ENCODE measurements at regions not wholly inside any gene's neighbourhood (a gene's known extent, or its start where the extent isn't known, plus 50 kb on each side); places are given as distances from the start of the nearest gene placed in this dataset.

DNA sequence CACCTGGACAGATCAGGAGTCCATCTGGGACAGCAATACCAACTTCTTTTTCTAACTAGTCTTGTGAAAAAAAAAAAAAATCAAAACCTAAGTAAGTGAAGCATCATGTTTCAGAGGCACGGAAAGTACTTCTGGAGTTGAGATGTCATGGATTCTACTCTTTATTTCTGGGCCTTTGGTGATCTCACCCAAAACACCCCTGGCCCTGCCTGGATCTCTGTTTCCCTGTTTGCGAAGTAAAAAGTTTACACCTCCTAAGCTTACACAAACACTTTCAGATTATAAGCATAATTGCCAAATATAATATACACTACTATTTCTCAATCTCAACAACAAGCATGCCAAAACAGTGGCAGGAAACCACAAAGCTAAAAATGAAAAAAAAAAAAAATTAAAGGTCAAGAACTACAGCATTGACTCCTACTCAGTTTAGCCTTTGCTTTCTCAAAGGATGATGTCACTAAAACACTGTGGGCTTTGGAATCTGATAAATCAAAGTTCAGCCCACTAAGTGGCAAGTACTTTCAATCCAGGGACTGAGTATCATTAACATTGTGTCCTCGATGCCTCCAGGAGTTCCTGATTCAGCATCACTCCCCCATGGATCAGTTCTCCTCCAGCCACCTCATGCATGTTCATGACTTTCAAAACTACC, 291.9 kb downstream of the NFIB start:
- H3K79me2 ChIP-seq (ENCODE audit: control insufficient read depth, insufficient read depth, low read length) = no peaks in the 10 kb centered on the region
- no peaks in the 10 kb centered on the region for H3K9me3 ChIP-seq (replicated peaks; ENCODE audit: control insufficient read depth, insufficient read depth, low read length)
- peak; percentile 4 for TF ChIP-seq JUN (IDR thresholded peaks at IDR 0.05; ENCODE audit: borderline replicate concordance, insufficient read depth, insufficient read length, low read depth)
- no peak for TF ChIP-seq EZH2 (IDR thresholded peaks at IDR 0.05; ENCODE audit: borderline replicate concordance, low read depth, low read length, severe bottlenecking)
- H3K4me3 ChIP-seq (replicated peaks in 1 of 3; ENCODE audit: insufficient read depth in 1 of 3, low read depth in 1 of 3, low read length in 3 of 3) = no peak overlapping the region
- intact Hi-C loops (cut with micrococcal nuclease) = no loop called here
- no peak overlapping the region for H2AFZ ChIP-seq (ENCODE audit: low read depth, low read length)
- H3K27ac ChIP-seq (ENCODE audit: insufficient read depth, low read depth, low read length) = no peak overlapping the region
- H3K36me3 ChIP-seq (ENCODE audit: control insufficient read depth in 2 of 2, extremely low read depth in 1 of 2, insufficient read depth in 2 of 2, low read length in 2 of 2) = no peaks in the 10 kb centered on the region
- BruUV-seq (replicated peaks) = no TSS peak
- no peak overlapping the region for H3K9ac ChIP-seq (replicated peaks; ENCODE audit: extremely low read depth, insufficient read depth, low read length)
- peaks cover 14% of the 10 kb centered on the region for H3K4me1 ChIP-seq (ENCODE audit: control insufficient read depth, extremely low read depth, insufficient read depth, low read length)
- ChIA-PET CTCF (no interaction called here), POLR2A (no interaction called here)
- no peak overlapping the region for H3K4me2 ChIP-seq (ENCODE audit: insufficient read depth, low read length)
- DNase-seq (ENCODE audit: low read depth, low spot score) (peak; percentile 32), FAIRE-seq (peak; percentile 8)
- H4K20me1 ChIP-seq (replicated peaks; ENCODE audit: control insufficient read depth, extremely low read depth, insufficient read depth, low read length) = no peaks in the 10 kb centered on the region
- dilution Hi-C loops (cut with MboI; ENCODE audit: extremely low pct_ligation_motif_present, low sequenced_read_pairs) = no loop called here
- no peaks in the 10 kb centered on the region for H3K27me3 ChIP-seq (ENCODE audit: control insufficient read depth in 2 of 2, insufficient read depth in 2 of 2, low read length in 2 of 2)
- no peaks in the 10 kb centered on the region for H3K9me1 ChIP-seq (replicated peaks; ENCODE audit: control insufficient read depth, extremely low read depth, insufficient read depth, low read length)

DNA sequence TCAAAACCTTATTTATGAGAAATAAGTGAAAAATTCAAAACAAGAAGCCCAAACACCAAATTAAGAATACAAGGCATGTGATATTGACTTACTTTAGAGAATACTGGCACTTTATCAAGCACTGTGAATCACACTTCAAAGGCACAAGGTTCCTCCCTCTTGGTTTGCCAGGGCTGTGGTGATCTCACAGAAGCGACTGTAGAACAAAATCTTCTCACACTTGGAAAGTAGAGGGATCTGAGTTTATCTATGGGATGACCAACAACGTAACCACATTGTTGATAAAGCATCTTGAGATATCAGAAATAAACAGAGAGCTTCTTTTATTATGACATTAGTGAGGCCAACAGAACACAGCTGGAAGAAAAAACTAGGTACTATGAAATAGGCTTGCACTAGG, 295.9 kb downstream of the NFIB start:
- no peaks in the 10 kb centered on the region for H3K9me3 ChIP-seq (replicated peaks; ENCODE audit: control insufficient read depth, insufficient read depth, low read length)
- ChIA-PET POLR2A (no interaction called here), CTCF (interaction anchor here (0.9 kb wide), 1 partner anchor 26 kb away, joined by 4 read pairs; no protein-coding TSS in a partner anchor)
- no peaks in the 10 kb centered on the region for H3K79me2 ChIP-seq (ENCODE audit: control insufficient read depth, insufficient read depth, low read length)
- H3K4me3 ChIP-seq (replicated peaks in 1 of 3; ENCODE audit: insufficient read depth in 1 of 3, low read depth in 1 of 3, low read length in 3 of 3) = no peak overlapping the region
- H3K27me3 ChIP-seq (ENCODE audit: control insufficient read depth in 2 of 2, insufficient read depth in 2 of 2, low read length in 2 of 2) = no peaks in the 10 kb centered on the region
- no peak overlapping the region for H2AFZ ChIP-seq (ENCODE audit: low read depth, low read length)
- H4K20me1 ChIP-seq (replicated peaks; ENCODE audit: control insufficient read depth, extremely low read depth, insufficient read depth, low read length) = no peaks in the 10 kb centered on the region
- DNase-seq (ENCODE audit: low read depth, low spot score) = peak; percentile 78
- H3K4me1 ChIP-seq (ENCODE audit: control insufficient read depth, extremely low read depth, insufficient read depth, low read length) = peaks cover 8% of the 10 kb centered on the region
- no peaks in the 10 kb centered on the region for H3K36me3 ChIP-seq (ENCODE audit: control insufficient read depth in 2 of 2, extremely low read depth in 1 of 2, insufficient read depth in 2 of 2, low read length in 2 of 2)
- H3K4me2 ChIP-seq (ENCODE audit: insufficient read depth, low read length) = no peak overlapping the region
- H3K9ac ChIP-seq (replicated peaks; ENCODE audit: extremely low read depth, insufficient read depth, low read length) = no peak overlapping the region
- no TSS peak for BruUV-seq (replicated peaks)
- peak; percentile 5 for TF ChIP-seq FOS (IDR thresholded peaks at IDR 0.05; ENCODE audit: borderline replicate concordance, insufficient read depth, low read length)
- TF ChIP-seq POLR2AphosphoS5 (IDR thresholded peaks at IDR 0.05; ENCODE audit: insufficient read depth, low read depth, low read length) = no peak
- intact Hi-C loops (cut with micrococcal nuclease) (no loop called here), dilution Hi-C loops (cut with MboI; ENCODE audit: extremely low pct_ligation_motif_present, low sequenced_read_pairs) (no loop called here)
- FAIRE-seq = peak; percentile 28
- no peaks in the 10 kb centered on the region for H3K9me1 ChIP-seq (replicated peaks; ENCODE audit: control insufficient read depth, extremely low read depth, insufficient read depth, low read length)
- no peak overlapping the region for H3K27ac ChIP-seq (ENCODE audit: insufficient read depth, low read depth, low read length)

All from endothelial cell of umbilical vein (primary cell).